Prostate gland (tissue), 2 donors: ENCODE measurements at regions not wholly inside any gene's neighbourhood (a gene's known extent, or its start where the extent isn't known, plus 50 kb on each side); places are given as distances from the start of the nearest gene placed in this dataset.

ENCODE experiments used
- POLR2AphosphoS5 ChIP-seq: sonication (generic); formaldehyde crosslinking; IDR thresholded peaks from one replicate; pipeline ENCODE4 v1.6.1; 2017; ENCODE audit warnings: antibody characterized with exemption
- TF ChIP-seq, protein P1 (sequence below), 4 experiments: fragments of 200-600 bp in 2 of 4; fragments of 450-650 bp in 2 of 4; sonication (generic) in 2 of 4; IDR thresholded peaks; 1 replicate in 3 of 4; 2 replicates in 1 of 4; pipeline ENCODE4 v1.5.1; 2016 to 2019; ENCODE audit warnings: antibody characterized with exemption in 4 of 4, mild to moderate bottlenecking in 2 of 4, moderate library complexity in 2 of 4

- no peak for TF ChIP-seq POLR2AphosphoS5
- TF ChIP-seq, protein P1, sequence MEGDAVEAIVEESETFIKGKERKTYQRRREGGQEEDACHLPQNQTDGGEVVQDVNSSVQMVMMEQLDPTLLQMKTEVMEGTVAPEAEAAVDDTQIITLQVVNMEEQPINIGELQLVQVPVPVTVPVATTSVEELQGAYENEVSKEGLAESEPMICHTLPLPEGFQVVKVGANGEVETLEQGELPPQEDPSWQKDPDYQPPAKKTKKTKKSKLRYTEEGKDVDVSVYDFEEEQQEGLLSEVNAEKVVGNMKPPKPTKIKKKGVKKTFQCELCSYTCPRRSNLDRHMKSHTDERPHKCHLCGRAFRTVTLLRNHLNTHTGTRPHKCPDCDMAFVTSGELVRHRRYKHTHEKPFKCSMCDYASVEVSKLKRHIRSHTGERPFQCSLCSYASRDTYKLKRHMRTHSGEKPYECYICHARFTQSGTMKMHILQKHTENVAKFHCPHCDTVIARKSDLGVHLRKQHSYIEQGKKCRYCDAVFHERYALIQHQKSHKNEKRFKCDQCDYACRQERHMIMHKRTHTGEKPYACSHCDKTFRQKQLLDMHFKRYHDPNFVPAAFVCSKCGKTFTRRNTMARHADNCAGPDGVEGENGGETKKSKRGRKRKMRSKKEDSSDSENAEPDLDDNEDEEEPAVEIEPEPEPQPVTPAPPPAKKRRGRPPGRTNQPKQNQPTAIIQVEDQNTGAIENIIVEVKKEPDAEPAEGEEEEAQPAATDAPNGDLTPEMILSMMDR (IDR thresholded peaks at IDR 0.05): no peak
Observed at GRCh38 chr5:60350794-60351193, 349.2 kb downstream of the DEPDC1B start.
